Ureter (tissue), 1 donor: ENCODE measurements at regions not wholly inside any gene's neighbourhood (a gene's known extent, or its start where the extent isn't known, plus 50 kb on each side); places are given as distances from the start of the nearest gene placed in this dataset.

Source experiments
- DNase-seq: peaks from one replicate; pipeline ENCODE4 v3.0.0-alpha.2; 2020; ENCODE audit warnings: low spot score
- donor health status: DM: yes; HTN: yes; CAD: no.

- no peak for DNase-seq
These were observed 428.7 kb downstream of the AEBP2 start for GRCh38 chr12:19867970-19868369.

- no peak for DNase-seq
These were observed 430.1 kb downstream of the AEBP2 start for GRCh38 chr12:19869413-19869812.

GRCh38 chr12:19872621-19873540 lies 433.6 kb downstream of the AEBP2 start:
- DNase-seq = no peak

GRCh38 chr12:19880076-19880475 lies 440.8 kb downstream of the AEBP2 start:
- DNase-seq = no peak

- DNase-seq = no peak
These were observed 441.4 kb downstream of the AEBP2 start for GRCh38 chr12:19880721-19881120.

GRCh38 chr12:19882346-19882745 lies 443.1 kb downstream of the AEBP2 start:
- DNase-seq = no peak

- no peak for DNase-seq
These were observed 444.8 kb downstream of the AEBP2 start for GRCh38 chr12:19884021-19884492.

- DNase-seq = no peak
These were observed 446.0 kb downstream of the AEBP2 start for GRCh38 chr12:19885093-19885812.

GRCh38 chr12:19886065-19886464 lies 446.8 kb downstream of the AEBP2 start:
- DNase-seq = no peak

GRCh38 chr12:19886639-19887064 lies 447.4 kb downstream of the AEBP2 start:
- no peak for DNase-seq

- DNase-seq = no peak
These were observed 450.7 kb downstream of the AEBP2 start for GRCh38 chr12:19890024-19890423.

- no peak for DNase-seq
These were observed 452.8 kb downstream of the AEBP2 start for GRCh38 chr12:19891936-19892591.

- DNase-seq = no peak
These were observed 454.2 kb downstream of the AEBP2 start for GRCh38 chr12:19893514-19893913.

- DNase-seq = no peak
These were observed 454.8 kb downstream of the AEBP2 start for GRCh38 chr12:19894050-19894449.

- no peak for DNase-seq
These were observed 455.5 kb downstream of the AEBP2 start for GRCh38 chr12:19894803-19895202.

GRCh38 chr12:19895246-19896020 lies 456.1 kb downstream of the AEBP2 start:
- DNase-seq = no peak

GRCh38 chr12:19896041-19896440 lies 456.7 kb downstream of the AEBP2 start:
- DNase-seq = no peak

- no peak for DNase-seq
These were observed 457.2 kb downstream of the AEBP2 start for GRCh38 chr12:19896534-19896933.

GRCh38 chr12:19897900-19898408 lies 458.7 kb downstream of the AEBP2 start:
- DNase-seq = no peak

GRCh38 chr12:19901841-19902240 lies 462.5 kb downstream of the AEBP2 start:
- DNase-seq = no peak

GRCh38 chr12:19904819-19905218 lies 463.5 kb upstream of the PDE3A start:
- no peak for DNase-seq
